ENCODE measurements at regions not wholly inside any gene's neighbourhood (a gene's known extent, or its start where the extent isn't known, plus 50 kb on each side); places are given as distances from the start of the nearest gene placed in this dataset.

GRCh38 chr4:14284578-14284977 is 657.1 kb upstream of the BOD1L1 start:
- no peak for ATAC-seq
- H3K27me3 ChIP-seq (ENCODE audit: control insufficient read depth, insufficient read depth): no peaks in the 10 kb centered on the region
- no peaks in the 10 kb centered on the region for H3K9me3 ChIP-seq (ENCODE audit: control insufficient read depth, low read length)
- H3K27ac ChIP-seq (ENCODE audit: low read length): no peak overlapping the region
- H3K4me3 ChIP-seq (ENCODE audit: low read length): no peak overlapping the region
- no peak for DNase-seq
- no peaks in the 10 kb centered on the region for H3K4me1 ChIP-seq (ENCODE audit: control insufficient read depth, insufficient read depth, low read length)
- intact Hi-C loops (cut with DNase I): no loop called here

DNA sequence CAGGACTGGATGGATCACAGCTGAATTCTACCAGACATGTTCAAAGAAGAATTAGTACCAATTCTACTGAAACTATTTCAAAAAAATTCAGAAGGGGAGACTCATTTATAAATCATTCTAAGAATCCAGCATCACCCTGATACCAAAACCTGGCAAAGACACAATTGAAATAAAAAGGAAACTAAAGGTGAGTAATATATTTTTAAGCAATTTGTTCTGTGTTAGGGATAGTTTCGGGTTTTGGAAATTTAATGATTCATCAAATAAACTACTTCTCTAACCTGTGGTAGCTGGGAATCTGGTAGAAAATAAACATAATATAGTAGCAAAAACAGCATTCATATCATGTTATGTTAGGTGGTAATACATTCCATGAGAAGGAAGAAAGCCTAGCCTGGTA is 662.2 kb upstream of the BOD1L1 start:
- ATAC-seq: no peak
- intact Hi-C loops (cut with DNase I): loop anchor here in 1 of 4 donors (10.0 kb wide), 1 partner anchor 415 kb away; no protein-coding TSS in a partner anchor

GRCh38 chr4:14293582-14293981 is 666.1 kb upstream of the BOD1L1 start:
- H3K9me3 ChIP-seq (ENCODE audit: control insufficient read depth, low read length): no peaks in the 10 kb centered on the region
- WGBS: 87% methylated on average over 3 of the region's 3 CpGs
- no peaks in the 10 kb centered on the region for H3K4me1 ChIP-seq (ENCODE audit: control insufficient read depth, insufficient read depth, low read length)
- no peak overlapping the region for H3K27ac ChIP-seq (ENCODE audit: low read length)
- H3K27me3 ChIP-seq (ENCODE audit: control insufficient read depth, insufficient read depth): no peaks in the 10 kb centered on the region
- intact Hi-C loops (cut with DNase I): loop anchor here in 1 of 4 donors (10.0 kb wide), 1 partner anchor 419 kb away; no protein-coding TSS in a partner anchor
- no peak overlapping the region for H3K4me3 ChIP-seq (ENCODE audit: low read length)
- no peak for ATAC-seq
- no peak for DNase-seq

More for the DNA sequence above, 662.2 kb upstream of the BOD1L1 start:
- no peaks in the 10 kb centered on the region for H3K4me1 ChIP-seq (ENCODE audit: control insufficient read depth, insufficient read depth, low read length)
- H3K27me3 ChIP-seq (ENCODE audit: control insufficient read depth, insufficient read depth): no peaks in the 10 kb centered on the region
- H3K9me3 ChIP-seq (ENCODE audit: control insufficient read depth, low read length): no peaks in the 10 kb centered on the region
- no peak overlapping the region for H3K27ac ChIP-seq (ENCODE audit: low read length)
- no peak for DNase-seq
- WGBS: 85% methylated on average over 1 of the region's 1 CpG
- H3K4me3 ChIP-seq (ENCODE audit: low read length): no peak overlapping the region

- Histone ChIP-seq H3K4me3 (ENCODE audit: low read length) (no peak overlapping the region), H3K27me3 (ENCODE audit: control insufficient read depth, insufficient read depth) (no peaks in the 10 kb centered on the region), H3K27ac (ENCODE audit: low read length) (no peak overlapping the region), H3K4me1 (ENCODE audit: control insufficient read depth, insufficient read depth, low read length) (no peaks in the 10 kb centered on the region), H3K9me3 (ENCODE audit: control insufficient read depth, low read length) (no peaks in the 10 kb centered on the region)
- ATAC-seq (no peak), DNase-seq (no peak)
- 56% methylated on average over 2 of the region's 2 CpGs for WGBS
- intact Hi-C loops (cut with DNase I): loop anchor here in 1 of 4 donors (10.0 kb wide), 1 partner anchor 420 kb away; no protein-coding TSS in a partner anchor
Measured at GRCh38 chr4:14294611-14295010, 667.1 kb upstream of the BOD1L1 start.

DNA sequence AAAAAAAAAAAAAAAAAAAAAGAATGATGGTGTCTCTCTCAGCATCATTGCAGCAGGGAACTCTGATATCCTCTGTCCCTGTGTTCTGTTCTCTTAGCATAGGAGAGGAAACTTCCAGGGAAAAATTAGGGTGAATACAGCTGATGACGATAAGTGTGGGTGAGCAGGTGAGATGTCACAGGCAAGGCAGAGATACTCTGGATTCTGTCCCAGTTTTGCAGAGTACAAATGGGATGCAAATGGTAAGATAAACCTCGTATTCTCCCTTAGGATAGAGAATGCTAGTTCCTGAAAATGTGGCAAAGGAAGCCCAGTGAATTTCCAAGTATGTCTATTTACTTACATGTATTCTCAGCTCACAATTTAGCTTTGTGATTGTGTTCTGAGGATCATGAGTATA is 671.6 kb upstream of the BOD1L1 start:
- no peaks in the 10 kb centered on the region for H3K4me1 ChIP-seq (ENCODE audit: control insufficient read depth, insufficient read depth, low read length)
- H3K27me3 ChIP-seq (ENCODE audit: control insufficient read depth, insufficient read depth): no peaks in the 10 kb centered on the region
- DNase-seq: no peak
- H3K4me3 ChIP-seq (ENCODE audit: low read length): no peak overlapping the region
- intact Hi-C loops (cut with DNase I): loop anchor here in 1 of 4 donors (10.0 kb wide), 1 partner anchor 424 kb away; no protein-coding TSS in a partner anchor
- H3K9me3 ChIP-seq (ENCODE audit: control insufficient read depth, low read length): no peaks in the 10 kb centered on the region
- no peak overlapping the region for H3K27ac ChIP-seq (ENCODE audit: low read length)
- ATAC-seq: no peak
- WGBS: 55% methylated on average over 2 of the region's 2 CpGs

GRCh38 chr4:14302021-14302420 is 674.5 kb upstream of the BOD1L1 start:
- Histone ChIP-seq H3K4me1 (ENCODE audit: control insufficient read depth, insufficient read depth, low read length) (no peaks in the 10 kb centered on the region), H3K27ac (ENCODE audit: low read length) (no peak overlapping the region), H3K27me3 (ENCODE audit: control insufficient read depth, insufficient read depth) (no peaks in the 10 kb centered on the region), H3K4me3 (ENCODE audit: low read length) (no peak overlapping the region), H3K9me3 (ENCODE audit: control insufficient read depth, low read length) (no peaks in the 10 kb centered on the region)
- intact Hi-C loops (cut with DNase I): no loop called here
- ATAC-seq: no peak
- DNase-seq: no peak

GRCh38 chr4:14303856-14304255 is 676.3 kb upstream of the BOD1L1 start:
- no peaks in the 10 kb centered on the region for H3K27me3 ChIP-seq (ENCODE audit: control insufficient read depth, insufficient read depth)
- ATAC-seq: no peak
- H3K4me3 ChIP-seq (ENCODE audit: low read length): no peak overlapping the region
- H3K4me1 ChIP-seq (ENCODE audit: control insufficient read depth, insufficient read depth, low read length): no peaks in the 10 kb centered on the region
- no peak overlapping the region for H3K27ac ChIP-seq (ENCODE audit: low read length)
- 74% methylated on average over 3 of the region's 3 CpGs for WGBS
- no peak for DNase-seq
- no peaks in the 10 kb centered on the region for H3K9me3 ChIP-seq (ENCODE audit: control insufficient read depth, low read length)
- intact Hi-C loops (cut with DNase I): no loop called here

GRCh38 chr4:14308229-14308651 is 680.7 kb upstream of the BOD1L1 start:
- intact Hi-C loops (cut with DNase I): no loop called here
- Histone ChIP-seq H3K9me3 (ENCODE audit: control insufficient read depth, low read length) (no peaks in the 10 kb centered on the region), H3K4me3 (ENCODE audit: low read length) (no peak overlapping the region), H3K27me3 (ENCODE audit: control insufficient read depth, insufficient read depth) (no peaks in the 10 kb centered on the region), H3K27ac (ENCODE audit: low read length) (no peak overlapping the region), H3K4me1 (ENCODE audit: control insufficient read depth, insufficient read depth, low read length) (no peaks in the 10 kb centered on the region)
- DNase-seq: no peak
- ATAC-seq: peak; percentile 42 to 48

DNA sequence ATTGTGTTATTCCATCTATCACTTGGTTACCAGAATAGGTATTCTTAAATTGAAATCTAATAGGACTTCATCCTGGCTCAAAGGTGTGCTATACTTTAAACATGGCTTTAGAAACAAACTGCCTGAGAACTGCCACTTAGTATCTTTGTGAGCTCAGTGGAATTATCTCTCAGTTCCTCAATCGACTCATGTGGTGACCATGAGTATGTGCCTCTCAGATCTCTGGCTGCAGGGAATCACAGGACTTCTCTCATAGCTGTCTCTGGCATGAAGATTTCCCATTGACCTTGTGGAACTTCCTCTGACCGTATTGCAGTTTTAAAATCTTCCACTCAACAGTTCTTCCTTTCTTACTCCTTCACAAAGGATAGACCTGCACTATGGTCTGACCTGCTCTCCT is 681.9 kb upstream of the BOD1L1 start:
- DNase-seq (no peak), ATAC-seq (peak; percentile 54 to 69)
- Histone ChIP-seq H3K27me3 (ENCODE audit: control insufficient read depth, insufficient read depth) (no peaks in the 10 kb centered on the region), H3K4me3 (ENCODE audit: low read length) (no peak overlapping the region), H3K27ac (ENCODE audit: low read length) (no peak overlapping the region), H3K9me3 (ENCODE audit: control insufficient read depth, low read length) (no peaks in the 10 kb centered on the region), H3K4me1 (ENCODE audit: control insufficient read depth, insufficient read depth, low read length) (no peaks in the 10 kb centered on the region)
- WGBS: 36% methylated on average over 2 of the region's 2 CpGs
- intact Hi-C loops (cut with DNase I): no loop called here

DNA sequence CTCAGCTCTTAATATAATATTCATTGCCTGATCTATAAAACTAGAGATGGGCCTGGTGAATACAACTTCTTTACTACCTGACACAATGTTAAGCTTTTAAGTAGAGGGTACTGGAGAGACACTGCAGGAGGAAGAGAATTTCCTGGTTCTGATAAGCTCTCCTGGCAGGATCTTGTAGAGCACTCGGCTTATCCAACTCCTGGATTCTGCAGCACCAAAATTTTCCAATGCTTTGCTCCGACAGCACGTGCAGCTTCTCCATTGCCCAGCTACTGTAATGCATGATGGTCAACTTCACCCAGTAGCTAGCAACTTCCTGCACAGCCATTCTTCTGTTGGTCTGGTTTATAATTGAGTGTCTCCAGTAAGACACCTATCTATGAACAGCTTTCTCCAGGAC is 686.2 kb upstream of the BOD1L1 start:
- WGBS: 41% methylated on average over 3 of the region's 3 CpGs
- no peak for ATAC-seq
- intact Hi-C loops (cut with DNase I): no loop called here

DNA sequence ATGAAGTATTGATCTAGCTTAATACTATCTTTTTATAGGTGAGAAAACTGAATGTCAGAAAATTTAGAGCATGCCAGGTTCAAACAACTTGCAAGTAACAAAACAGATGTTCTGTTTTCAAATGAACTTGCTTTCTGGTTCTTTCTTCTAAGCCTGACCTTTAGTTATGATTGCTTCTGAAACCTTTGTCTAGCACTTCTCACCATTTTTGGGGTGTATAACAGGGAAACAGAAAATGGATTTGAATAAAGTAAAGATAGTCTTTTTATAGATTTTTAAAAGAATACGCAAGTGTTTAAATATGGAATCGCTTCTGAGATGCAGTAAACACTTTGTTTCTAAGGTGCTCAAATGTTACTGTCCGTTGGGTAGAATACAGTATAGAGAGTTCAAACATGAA is 687.2 kb upstream of the CPEB2 start:
- no peaks in the 10 kb centered on the region for H3K27me3 ChIP-seq (ENCODE audit: control insufficient read depth, insufficient read depth)
- DNase-seq: no peak
- WGBS: 62% methylated on average over 3 of the region's 3 CpGs
- no peaks in the 10 kb centered on the region for H3K4me1 ChIP-seq (ENCODE audit: control insufficient read depth, insufficient read depth, low read length)
- no peak for ATAC-seq
- no peaks in the 10 kb centered on the region for H3K9me3 ChIP-seq (ENCODE audit: control insufficient read depth, low read length)
- H3K27ac ChIP-seq (ENCODE audit: low read length): no peak overlapping the region
- H3K4me3 ChIP-seq (ENCODE audit: low read length): no peak overlapping the region
- intact Hi-C loops (cut with DNase I): no loop called here

More for the DNA sequence above, 686.2 kb upstream of the BOD1L1 start:
- Histone ChIP-seq H3K27me3 (ENCODE audit: control insufficient read depth, insufficient read depth) (no peaks in the 10 kb centered on the region), H3K4me1 (ENCODE audit: control insufficient read depth, insufficient read depth, low read length) (no peaks in the 10 kb centered on the region), H3K9me3 (ENCODE audit: control insufficient read depth, low read length) (no peaks in the 10 kb centered on the region), H3K27ac (ENCODE audit: low read length) (no peak overlapping the region), H3K4me3 (ENCODE audit: low read length) (no peak overlapping the region)
- DNase-seq: no peak

DNA sequence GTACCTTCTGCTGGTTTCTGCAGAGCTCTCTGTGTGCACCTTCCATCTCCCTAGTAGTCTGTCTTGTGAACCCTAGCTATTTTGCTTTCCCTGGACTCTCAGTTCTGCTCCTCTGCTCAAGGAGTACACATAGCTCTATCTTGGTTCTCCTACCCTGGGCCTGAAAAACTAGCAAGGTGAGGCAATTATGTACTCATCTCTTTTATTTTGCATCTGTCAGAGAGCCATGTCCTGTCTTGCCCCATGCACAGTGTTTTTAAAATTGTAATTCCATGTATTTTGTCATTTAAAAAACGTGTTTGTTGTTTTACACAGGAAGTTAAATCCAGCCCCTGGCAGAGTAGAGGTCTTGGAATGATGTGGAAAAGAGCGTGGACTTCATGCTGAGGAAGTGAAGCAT is 684.9 kb upstream of the CPEB2 start:
- no peak overlapping the region for H3K27ac ChIP-seq (ENCODE audit: low read length)
- intact Hi-C loops (cut with DNase I): no loop called here
- no peaks in the 10 kb centered on the region for H3K4me1 ChIP-seq (ENCODE audit: control insufficient read depth, insufficient read depth, low read length)
- WGBS: 58% methylated on average over 2 of the region's 2 CpGs
- no peaks in the 10 kb centered on the region for H3K27me3 ChIP-seq (ENCODE audit: control insufficient read depth, insufficient read depth)
- no peak for DNase-seq
- no peaks in the 10 kb centered on the region for H3K9me3 ChIP-seq (ENCODE audit: control insufficient read depth, low read length)
- no peak overlapping the region for H3K4me3 ChIP-seq (ENCODE audit: low read length)
- ATAC-seq: no peak

Measured in right cardiac atrium (tissue), 5 donors.